IMR-90 (cell line): ENCODE measurements at regions not wholly inside any gene's neighbourhood (a gene's known extent, or its start where the extent isn't known, plus 50 kb on each side); places are given as distances from the start of the nearest gene placed in this dataset.

ENCODE experiments used
- ATAC-seq: fragments of 200-7000 bp; cut with Tn5 transposase; 2 replicates; pipeline ENCODE4 v1.9.1; 2020; ENCODE audit warnings: low read depth, mild to moderate bottlenecking, moderate library complexity
- BruUV-seq: library from RNA; stranded (reverse); fragments of 400-500 nt; replicated peaks from 2 replicates; lab custom pipeline; 2021; lab: Mats Ljungman, UMichigan
- CTCF ChIA-PET: fragments of 300-600 bp; formaldehyde crosslinking; extraction: SDS; loops from one replicate; lab custom pipeline; 2021; ENCODE audit warnings: antibody characterized with exemption; lab: Yijun Ruan, JAX
- POLR2A ChIA-PET: fragments of 300-600 bp; sonication (Branson Sonifier 250); formaldehyde crosslinking; loops from one replicate; lab custom pipeline; 2022; ENCODE audit warnings: antibody characterized with exemption; ENCODE audit not compliant: unreplicated experiment; lab: Charles Lee
- DNase-seq: peaks from one replicate; pipeline ENCODE4 v3.0.0; 2013
- H2AFZ ChIP-seq: replicated peaks from 2 replicates; pipeline ENCODE3; 2013; ENCODE audit warnings: low read length, mild to moderate bottlenecking; ENCODE audit not compliant: poor library complexity
- H2AK5ac ChIP-seq: 2 replicates; pipeline ENCODE4 v1.6.1; 2013; ENCODE audit warnings: low read depth, low read length, inconsistent platforms
- H2AK9ac ChIP-seq: replicated peaks from 2 replicates; pipeline ENCODE3; 2013; ENCODE audit warnings: mild to moderate bottlenecking, low read depth, low read length, moderate library complexity; ENCODE audit not compliant: poor library complexity
- H2BK120ac ChIP-seq: 2 replicates; pipeline ENCODE4 v1.6.1; 2013; ENCODE audit warnings: low read depth, low read length, inconsistent platforms
- H2BK15ac ChIP-seq: 3 replicates; pipeline ENCODE4 v1.6.1; 2013; ENCODE audit warnings: low read depth, low read length, inconsistent platforms
- H2BK20ac ChIP-seq: 2 replicates; pipeline ENCODE4 v1.6.1; 2013; ENCODE audit warnings: low read depth, mild to moderate bottlenecking, inconsistent platforms, low read length, moderate library complexity
- H2BK5ac ChIP-seq: 2 replicates; pipeline ENCODE4 v1.6.1; 2013; ENCODE audit warnings: mild to moderate bottlenecking, low read depth, low read length, inconsistent platforms; ENCODE audit not compliant: poor library complexity, severe bottlenecking
- H3K14ac ChIP-seq: replicated peaks from 2 replicates; pipeline ENCODE4 v1.6.1; 2013; ENCODE audit warnings: low read depth, low read length, inconsistent platforms
- H3K18ac ChIP-seq: 2 replicates; pipeline ENCODE4 v1.6.1; 2013; ENCODE audit warnings: low read depth, low read length, control low read depth
- H3K23ac ChIP-seq: 2 replicates; pipeline ENCODE4 v1.6.1; 2013; ENCODE audit warnings: low read depth, low read length, inconsistent platforms
- H3K27ac ChIP-seq: 2 replicates; pipeline ENCODE4 v1.5.1; 2013; ENCODE audit warnings: mild to moderate bottlenecking, control low read depth, low read length; ENCODE audit not compliant: insufficient read depth
- H3K27me3 ChIP-seq: 2 replicates; pipeline ENCODE4 v1.6.1; 2013; ENCODE audit warnings: low read length; ENCODE audit not compliant: control insufficient read depth, insufficient read depth
- H3K36me3 ChIP-seq: 2 replicates; pipeline ENCODE4 v1.6.1; 2013; ENCODE audit warnings: low read length, mixed read lengths; ENCODE audit not compliant: control insufficient read depth, insufficient read depth
- H3K4ac ChIP-seq: 2 replicates; pipeline ENCODE4 v1.6.1; 2013; ENCODE audit warnings: low read depth, low read length, inconsistent platforms
- H3K4me1 ChIP-seq: 2 replicates; pipeline ENCODE4 v1.6.1; 2013; ENCODE audit warnings: low read length, mixed read lengths; ENCODE audit not compliant: control insufficient read depth, insufficient read depth
- H3K4me2 ChIP-seq: 2 replicates; pipeline ENCODE4 v1.6.1; 2013; ENCODE audit warnings: low read depth, mild to moderate bottlenecking, control low read depth, low read length, moderate library complexity
- H3K4me3 ChIP-seq: 2 replicates; pipeline ENCODE4 v1.5.1; 2013; ENCODE audit warnings: low read depth, mild to moderate bottlenecking, control low read depth, low read length, moderate library complexity; ENCODE audit not compliant: insufficient read depth
- H3K56ac ChIP-seq: 2 replicates; pipeline ENCODE4 v1.6.1; 2013; ENCODE audit warnings: low read length, inconsistent platforms; ENCODE audit not compliant: insufficient read depth; ENCODE audit errors: extremely low read depth
- H3K79me1 ChIP-seq, 2 experiments: 2 replicates each; pipeline ENCODE4 v1.6.1; 2013; ENCODE audit warnings: low read length in 2 of 2, inconsistent platforms in 1 of 2, low read depth in 1 of 2
- H3K9ac ChIP-seq: 2 replicates; pipeline ENCODE4 v1.6.1; 2013; ENCODE audit warnings: low read depth, low read length, control low read depth
- H3K9me1 ChIP-seq: 2 replicates; pipeline ENCODE4 v1.6.1; 2013; ENCODE audit warnings: low read length, inconsistent platforms; ENCODE audit not compliant: insufficient read depth
- H3K9me3 ChIP-seq: 2 replicates; pipeline ENCODE4 v1.6.1; 2013; ENCODE audit warnings: low read length; ENCODE audit not compliant: control insufficient read depth, insufficient read depth
- H4K20me1 ChIP-seq: 2 replicates; pipeline ENCODE4 v1.6.1; 2013; ENCODE audit warnings: low read length, inconsistent platforms; ENCODE audit not compliant: insufficient read depth
- H4K5ac ChIP-seq: 2 replicates; pipeline ENCODE4 v1.6.1; 2013; ENCODE audit warnings: mild to moderate bottlenecking, low read depth, low read length, control low read depth
- H4K8ac ChIP-seq, 2 experiments: 2 replicates each; pipeline ENCODE4 v1.6.1; 2013; ENCODE audit warnings: low read depth in 2 of 2, low read length in 2 of 2, control low read depth in 1 of 2, inconsistent platforms in 1 of 2
- H4K91ac ChIP-seq: 2 replicates; pipeline ENCODE4 v1.6.1; 2013; ENCODE audit warnings: low read depth, low read length, inconsistent platforms; ENCODE audit not compliant: insufficient read depth
- BHLHE40 ChIP-seq: fragments of 150-350 bp; IDR thresholded peaks from 2 replicates; pipeline ENCODE4 v1.6.1; 2016; ENCODE audit warnings: mild to moderate bottlenecking, low read depth, low read length
- CEBPB ChIP-seq: IDR thresholded peaks from 2 replicates; pipeline ENCODE4 v1.6.1; 2012; ENCODE audit warnings: low read depth, low read length, improper control_type of control experiment
- CHD1 ChIP-seq: IDR thresholded peaks from 2 replicates; pipeline ENCODE4 v1.6.1; 2012; ENCODE audit warnings: low read depth, low read length, improper control_type of control experiment
- MAFK ChIP-seq: IDR thresholded peaks from 2 replicates; pipeline ENCODE4 v1.6.1; 2012; ENCODE audit warnings: low read depth, low read length, improper control_type of control experiment
- MAZ ChIP-seq: IDR thresholded peaks from 2 replicates; pipeline ENCODE4 v1.6.1; 2012; ENCODE audit warnings: low read depth, mild to moderate bottlenecking, low read length, improper control_type of control experiment, moderate library complexity, borderline replicate concordance
- NFE2L2 ChIP-seq: fragments of 150-350 bp; IDR thresholded peaks from 2 replicates; pipeline ENCODE4 v1.6.1; 2016; ENCODE audit warnings: low read depth, mild to moderate bottlenecking, low read length
- POLR2A ChIP-seq: IDR thresholded peaks from 2 replicates; pipeline ENCODE4 v1.6.1; 2012; ENCODE audit warnings: mild to moderate bottlenecking, low read depth, low read length
- RAD21 ChIP-seq: IDR thresholded peaks from 2 replicates; pipeline ENCODE4 v1.6.1; 2012; ENCODE audit warnings: low read length, improper control_type of control experiment
- RFX5 ChIP-seq: IDR thresholded peaks from 2 replicates; pipeline ENCODE4 v1.8.0; 2012; ENCODE audit warnings: low read depth, mild to moderate bottlenecking, low read length, moderate library complexity
- SMC3 ChIP-seq: fragments of 150-350 bp; IDR thresholded peaks from 2 replicates; pipeline ENCODE4 v1.6.1; 2016; ENCODE audit warnings: low read depth, mild to moderate bottlenecking, antibody characterized with exemption, low read length, moderate library complexity
- WGBS, 2 experiments: methylation state at CpG; one replicate each; pipeline versions ENCODE4 v1.1.5 to v1.1.7; 2013; ENCODE audit warnings: missing lambda C conversion rate in 2 of 2; ENCODE audit not compliant: insufficient read length in 1 of 2; ENCODE audit errors: extremely low coverage in 2 of 2; 5-methylcytosine and 5-hydroxymethylcytosine counted together
- dilution Hi-C: fragments of 300-500 bp; cut with HindIII; formaldehyde crosslinking; loops from one replicate; pipeline ENCODE4 v1.14.3; 2018; ENCODE audit warnings: low sequenced_read_pairs; ENCODE audit not compliant: unreplicated experiment
- in situ Hi-C: fragments of 300-500 bp; cut with MboI; formaldehyde crosslinking; loops from 3 replicates; pipeline ENCODE4 v1.14.3; 2019; ENCODE audit warnings: low sequenced_read_pairs, inconsistent platforms, mixed read lengths
- intact Hi-C: fragments of 100-400 bp; cut with micrococcal nuclease; formaldehyde crosslinking; loops from 2 replicates; pipeline ENCODE4 v1.10.0; 2022
- TF ChIP-seq, protein P1 (sequence below): fragments of 150-350 bp; IDR thresholded peaks from 2 replicates; pipeline ENCODE4 v1.6.1; 2017; ENCODE audit warnings: mild to moderate bottlenecking, antibody characterized with exemption, low read length, low read depth
- TF ChIP-seq, protein P2 (sequence below): conservative IDR thresholded peaks from 2 replicates; pipeline ENCODE4 v1.5.1; 2012; ENCODE audit warnings: mild to moderate bottlenecking, low read depth, low read length, improper control_type of control experiment
- TF ChIP-seq, protein P3 (sequence below): fragments of 150-350 bp; IDR thresholded peaks from 2 replicates; pipeline ENCODE4 v1.6.1; 2016; ENCODE audit warnings: low read depth, mild to moderate bottlenecking, low read length, moderate library complexity, borderline replicate concordance

- peaks cover 13% of the 10 kb centered on the region for H3K4me1 ChIP-seq
- H2AFZ ChIP-seq, result no peak overlapping the region
- H2BK5ac ChIP-seq, result no peak overlapping the region
- no peak overlapping the region for H3K4me2 ChIP-seq
- in situ Hi-C loops, result no loop called here
- intact Hi-C loops, result no loop called here
- ATAC-seq (no peak), DNase-seq (no peak)
- H3K9ac ChIP-seq, result no peak overlapping the region
- H2BK15ac ChIP-seq, result no peak overlapping the region; the same call in 2 of the 3 replicates
- no peak overlapping the region for H3K4me3 ChIP-seq
- H2BK20ac ChIP-seq, result 0 out of 2 replicates have a peak overlapping the region, but pooled peaks have one; percentile 60
- H3K56ac ChIP-seq, result no peak overlapping the region
- ChIA-PET POLR2A (no interaction called here), CTCF (interaction anchor here (0.7 kb wide), 1 partner anchor 259 kb away, joined by 3 read pairs; no protein-coding TSS in a partner anchor)
- H3K9me3 ChIP-seq, result no peaks in the 10 kb centered on the region
- peaks cover 1% of the 10 kb centered on the region for H3K27me3 ChIP-seq
- H3K9me1 ChIP-seq, result peaks cover 6% of the 10 kb centered on the region
- no peak overlapping the region for H3K18ac ChIP-seq
- H3K14ac ChIP-seq, result no peak overlapping the region
- H3K36me3 ChIP-seq, result no peaks in the 10 kb centered on the region
- 100% methylated on average over 2 of the region's 4 CpGs; no CpG with 5 or more reads in 1 of the 2 experiments for WGBS, 2 experiments
- no peaks in the 10 kb centered on the region for H3K79me1 ChIP-seq
- 0 out of 2 replicates have a peak overlapping the region, but pooled peaks have one; percentile 32 for H2BK120ac ChIP-seq
- H4K5ac ChIP-seq, result no peak overlapping the region
- H3K23ac ChIP-seq, result no peak overlapping the region
- no peak overlapping the region; the same call in 1 of the 2 replicates for H3K4ac ChIP-seq
- H2AK9ac ChIP-seq, result no peak overlapping the region
- H3K27ac ChIP-seq, result no peak overlapping the region
- TF ChIP-seq POLR2A (no peak), NFE2L2 (no peak), MAZ (no peak), SMC3 (no peak), BHLHE40 (no peak), CEBPB (no peak), RAD21 (no peak), RFX5 (no peak), MAFK (no peak), CHD1 (no peak)
- TF ChIP-seq, protein P1, sequence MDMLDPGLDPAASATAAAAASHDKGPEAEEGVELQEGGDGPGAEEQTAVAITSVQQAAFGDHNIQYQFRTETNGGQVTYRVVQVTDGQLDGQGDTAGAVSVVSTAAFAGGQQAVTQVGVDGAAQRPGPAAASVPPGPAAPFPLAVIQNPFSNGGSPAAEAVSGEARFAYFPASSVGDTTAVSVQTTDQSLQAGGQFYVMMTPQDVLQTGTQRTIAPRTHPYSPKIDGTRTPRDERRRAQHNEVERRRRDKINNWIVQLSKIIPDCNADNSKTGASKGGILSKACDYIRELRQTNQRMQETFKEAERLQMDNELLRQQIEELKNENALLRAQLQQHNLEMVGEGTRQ, result no peak
- TF ChIP-seq, protein P2, sequence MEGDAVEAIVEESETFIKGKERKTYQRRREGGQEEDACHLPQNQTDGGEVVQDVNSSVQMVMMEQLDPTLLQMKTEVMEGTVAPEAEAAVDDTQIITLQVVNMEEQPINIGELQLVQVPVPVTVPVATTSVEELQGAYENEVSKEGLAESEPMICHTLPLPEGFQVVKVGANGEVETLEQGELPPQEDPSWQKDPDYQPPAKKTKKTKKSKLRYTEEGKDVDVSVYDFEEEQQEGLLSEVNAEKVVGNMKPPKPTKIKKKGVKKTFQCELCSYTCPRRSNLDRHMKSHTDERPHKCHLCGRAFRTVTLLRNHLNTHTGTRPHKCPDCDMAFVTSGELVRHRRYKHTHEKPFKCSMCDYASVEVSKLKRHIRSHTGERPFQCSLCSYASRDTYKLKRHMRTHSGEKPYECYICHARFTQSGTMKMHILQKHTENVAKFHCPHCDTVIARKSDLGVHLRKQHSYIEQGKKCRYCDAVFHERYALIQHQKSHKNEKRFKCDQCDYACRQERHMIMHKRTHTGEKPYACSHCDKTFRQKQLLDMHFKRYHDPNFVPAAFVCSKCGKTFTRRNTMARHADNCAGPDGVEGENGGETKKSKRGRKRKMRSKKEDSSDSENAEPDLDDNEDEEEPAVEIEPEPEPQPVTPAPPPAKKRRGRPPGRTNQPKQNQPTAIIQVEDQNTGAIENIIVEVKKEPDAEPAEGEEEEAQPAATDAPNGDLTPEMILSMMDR, result no peak
- TF ChIP-seq, protein P3, sequence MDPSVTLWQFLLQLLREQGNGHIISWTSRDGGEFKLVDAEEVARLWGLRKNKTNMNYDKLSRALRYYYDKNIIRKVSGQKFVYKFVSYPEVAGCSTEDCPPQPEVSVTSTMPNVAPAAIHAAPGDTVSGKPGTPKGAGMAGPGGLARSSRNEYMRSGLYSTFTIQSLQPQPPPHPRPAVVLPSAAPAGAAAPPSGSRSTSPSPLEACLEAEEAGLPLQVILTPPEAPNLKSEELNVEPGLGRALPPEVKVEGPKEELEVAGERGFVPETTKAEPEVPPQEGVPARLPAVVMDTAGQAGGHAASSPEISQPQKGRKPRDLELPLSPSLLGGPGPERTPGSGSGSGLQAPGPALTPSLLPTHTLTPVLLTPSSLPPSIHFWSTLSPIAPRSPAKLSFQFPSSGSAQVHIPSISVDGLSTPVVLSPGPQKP, result no peak
- H4K20me1 ChIP-seq, result peaks cover 6% of the 10 kb centered on the region; the same call in 1 of the 2 replicates
- dilution Hi-C loops, result no loop called here
- no peak overlapping the region for H4K8ac ChIP-seq
- H2AK5ac ChIP-seq, result peak overlapping the region; percentile 53; the same call in 1 of the 2 replicates
- no peak overlapping the region for H4K91ac ChIP-seq
- no TSS peak for BruUV-seq
These were observed 97.8 kb downstream of the DACT1 start for GRCh38 chr14:58735596-58735995.
